ENCODE measurements at regions not wholly inside any gene's neighbourhood (a gene's known extent, or its start where the extent isn't known, plus 50 kb on each side); places are given as distances from the start of the nearest gene placed in this dataset.
"Not testable (repeated sequence)": the region's sequence is repeated elsewhere in the genome, so short reads cannot be mapped to it uniquely, and the experiment has no call there.

GRCh38 chr22:49704345-49705215 lies 123.1 kb downstream of the BRD1 start:
- DNase-seq (no peak), ATAC-seq (replicated peaks in 1 of 2) (no peak)
- H3K27me3 Mint-ChIP-seq (ENCODE audit: low read depth): peaks cover 14% of the 10 kb centered on the region
- H3K36me3 Mint-ChIP-seq (ENCODE audit: insufficient read depth in 2 of 2): peaks cover 1 to 2% of the 10 kb centered on the region in 2 donors
- H3K27ac Mint-ChIP-seq: no peak overlapping the region
- H3K9me3 Mint-ChIP-seq: peaks cover 2% of the 10 kb centered on the region in 2 donors
- peaks cover 11% of the 10 kb centered on the region for H3K4me1 Mint-ChIP-seq (ENCODE audit: low read depth)
- no peak overlapping the region for H3K4me3 Mint-ChIP-seq

DNA sequence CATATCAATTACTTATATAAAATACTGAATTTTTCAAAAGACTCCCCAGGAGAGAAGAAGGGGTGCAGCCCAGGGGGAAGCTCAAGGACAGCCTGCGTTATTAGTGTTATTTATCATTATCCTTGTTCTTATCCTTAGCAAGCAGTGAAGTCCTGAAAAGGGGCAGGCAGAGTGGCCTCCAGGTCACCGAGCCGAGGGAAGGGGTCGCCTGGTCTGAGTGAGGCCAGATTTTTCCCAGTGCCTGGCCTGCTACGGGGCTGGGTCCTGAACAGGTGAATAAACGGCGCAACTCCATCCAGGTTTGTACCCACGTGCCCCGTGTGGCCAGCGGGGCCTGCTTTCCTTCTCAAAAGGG lies 123.7 kb downstream of the BRD1 start:
- Mint-ChIP-seq H3K36me3 (ENCODE audit: insufficient read depth in 2 of 2) (peaks cover 1 to 2% of the 10 kb centered on the region in 2 donors), H3K4me1 (ENCODE audit: low read depth) (peaks cover 11% of the 10 kb centered on the region), H3K9me3 (peaks cover 2% of the 10 kb centered on the region in 2 donors), H3K4me3 (no peak overlapping the region), H3K27me3 (ENCODE audit: low read depth) (peaks cover 13% of the 10 kb centered on the region), H3K27ac (no peak overlapping the region)
- DNase-seq: no peak
- no peak for ATAC-seq (replicated peaks in 1 of 2)

GRCh38 chr22:49703505-49703904 lies 124.2 kb downstream of the BRD1 start:
- peaks cover 1 to 2% of the 10 kb centered on the region in 2 donors for H3K36me3 Mint-ChIP-seq (ENCODE audit: insufficient read depth in 2 of 2)
- DNase-seq (no peak), ATAC-seq (replicated peaks in 1 of 2) (no peak)
- H3K27me3 Mint-ChIP-seq (ENCODE audit: low read depth): peaks cover 13% of the 10 kb centered on the region
- H3K9me3 Mint-ChIP-seq: peaks cover 2% of the 10 kb centered on the region in 2 donors
- no peak overlapping the region for H3K27ac Mint-ChIP-seq
- H3K4me1 Mint-ChIP-seq (ENCODE audit: low read depth): peaks cover 11% of the 10 kb centered on the region
- H3K4me3 Mint-ChIP-seq: no peak overlapping the region

DNA sequence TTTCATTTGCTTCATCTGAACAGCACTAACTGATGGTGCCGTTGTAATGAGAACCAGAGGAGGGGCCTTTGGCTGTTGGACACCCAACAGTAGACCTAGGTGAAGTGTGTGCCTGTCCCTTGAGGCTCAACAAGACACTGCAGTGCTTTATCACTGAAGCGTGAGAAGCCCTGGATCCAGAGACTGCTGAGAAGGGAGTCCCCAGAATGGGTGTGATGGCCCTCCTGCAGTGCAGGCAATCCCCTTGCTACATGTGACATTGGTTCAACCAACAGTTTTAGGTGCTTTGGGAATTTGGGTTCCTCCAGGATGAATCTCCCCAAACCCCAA lies 125.6 kb downstream of the BRD1 start:
- Mint-ChIP-seq H3K9me3 (peaks cover 4 to 6% of the 10 kb centered on the region in 2 donors), H3K36me3 (ENCODE audit: insufficient read depth in 2 of 2) (peaks cover 1 to 2% of the 10 kb centered on the region in 2 donors), H3K4me1 (ENCODE audit: low read depth) (peaks cover 11% of the 10 kb centered on the region), H3K27ac (no peak overlapping the region), H3K4me3 (no peak overlapping the region), H3K27me3 (ENCODE audit: low read depth) (peaks cover 13% of the 10 kb centered on the region)
- no peak for DNase-seq
- no peak for ATAC-seq (replicated peaks in 1 of 2)

GRCh38 chr22:49701380-49702067 lies 126.1 kb downstream of the BRD1 start:
- no peak for ATAC-seq (replicated peaks in 1 of 2)
- Mint-ChIP-seq H3K9me3 (peaks cover 5 to 6% of the 10 kb centered on the region in 2 donors), H3K4me3 (no peak overlapping the region), H3K27ac (no peak overlapping the region), H3K36me3 (ENCODE audit: insufficient read depth in 2 of 2) (peaks cover 1 to 2% of the 10 kb centered on the region in 2 donors), H3K27me3 (ENCODE audit: low read depth) (peaks cover 13% of the 10 kb centered on the region), H3K4me1 (ENCODE audit: low read depth) (peaks cover 11% of the 10 kb centered on the region)
- DNase-seq: no peak

DNA sequence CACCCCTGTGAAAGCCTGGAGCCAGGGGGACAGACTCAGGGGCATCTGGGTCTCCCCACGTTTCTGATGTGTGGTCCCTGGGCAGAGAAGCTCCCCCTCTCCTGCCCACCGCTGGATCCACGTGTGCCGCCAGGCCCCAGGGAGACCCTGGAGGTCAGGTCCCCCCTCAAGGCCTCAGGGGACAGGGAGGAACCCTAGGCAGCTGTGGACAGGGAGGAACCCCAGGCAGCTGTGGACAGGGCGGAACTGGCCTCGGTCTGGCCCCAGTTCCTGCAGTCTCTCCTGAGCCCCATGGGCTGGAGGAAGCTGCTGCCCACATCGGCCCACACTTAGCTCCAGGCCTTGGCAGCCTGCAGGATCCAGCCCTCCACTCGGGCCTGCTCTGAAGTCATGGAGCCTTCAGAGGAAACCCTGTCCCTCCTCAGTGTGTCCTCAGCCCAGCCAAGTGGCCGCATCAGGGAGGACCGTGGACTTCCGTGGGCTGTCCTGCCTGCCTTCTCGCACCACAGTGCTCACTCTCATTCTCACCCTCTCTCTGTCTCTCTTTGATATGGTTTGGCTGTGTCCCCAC lies 127.7 kb downstream of the BRD1 start:
- H3K27ac Mint-ChIP-seq: no peak overlapping the region
- H3K36me3 Mint-ChIP-seq (ENCODE audit: insufficient read depth in 2 of 2): peaks cover 5 to 6% of the 10 kb centered on the region in 2 donors
- DNase-seq (no peak), ATAC-seq (replicated peaks in 1 of 2) (no peak)
- H3K27me3 Mint-ChIP-seq (ENCODE audit: low read depth): peaks cover 6% of the 10 kb centered on the region
- no peak overlapping the region for H3K4me3 Mint-ChIP-seq
- H3K9me3 Mint-ChIP-seq: peaks cover 8 to 10% of the 10 kb centered on the region in 2 donors
- H3K4me1 Mint-ChIP-seq (ENCODE audit: low read depth): peaks cover 1% of the 10 kb centered on the region

- Mint-ChIP-seq H3K36me3 (ENCODE audit: insufficient read depth in 2 of 2) (peaks cover 5 to 6% of the 10 kb centered on the region in 2 donors), H3K4me1 (ENCODE audit: low read depth) (no peaks in the 10 kb centered on the region), H3K27me3 (ENCODE audit: low read depth) (peaks cover 6% of the 10 kb centered on the region), H3K9me3 (peaks cover 8 to 10% of the 10 kb centered on the region in 2 donors), H3K4me3 (no peak overlapping the region), H3K27ac (no peak overlapping the region)
- no peak for DNase-seq
- no peak for ATAC-seq (replicated peaks in 1 of 2)
Measured at GRCh38 chr22:49699476-49699875, 128.2 kb downstream of the BRD1 start.

GRCh38 chr22:49698616-49699015 lies 129.1 kb downstream of the BRD1 start:
- not testable (repeated sequence) for H3K27me3 Mint-ChIP-seq (ENCODE audit: low read depth); H3K27ac Mint-ChIP-seq; H3K4me1 Mint-ChIP-seq (ENCODE audit: low read depth); ATAC-seq (replicated peaks in 1 of 2); H3K36me3 Mint-ChIP-seq (ENCODE audit: insufficient read depth in 2 of 2); DNase-seq; H3K9me3 Mint-ChIP-seq; H3K4me3 Mint-ChIP-seq

DNA sequence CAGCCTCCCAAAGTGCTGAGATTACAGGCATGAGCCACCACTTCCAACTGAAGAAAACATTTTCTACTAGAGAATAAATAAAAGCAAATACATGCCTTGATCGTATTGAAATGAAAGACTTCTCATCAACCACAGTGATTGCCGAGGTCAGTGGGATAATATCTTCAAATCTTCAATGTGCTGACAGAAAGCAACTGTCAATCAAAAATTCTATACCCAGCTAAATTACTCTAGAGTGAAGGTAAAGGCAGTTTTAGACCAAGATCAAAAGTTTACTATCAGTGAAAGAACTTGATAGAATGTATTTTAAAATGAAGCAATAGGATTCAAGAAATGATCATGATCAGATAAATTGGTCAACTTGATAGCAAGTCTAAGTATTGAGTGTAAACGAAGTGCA lies 130.6 kb downstream of the BRD1 start:
- Mint-ChIP-seq H3K4me1 (ENCODE audit: low read depth) (no peaks in the 10 kb centered on the region), H3K9me3 (peaks cover 8 to 10% of the 10 kb centered on the region in 2 donors), H3K36me3 (ENCODE audit: insufficient read depth in 2 of 2) (peaks cover 5 to 6% of the 10 kb centered on the region in 2 donors), H3K4me3 (no peak overlapping the region), H3K27me3 (ENCODE audit: low read depth) (no peaks in the 10 kb centered on the region), H3K27ac (no peak overlapping the region)
- ATAC-seq (replicated peaks in 1 of 2): no peak
- DNase-seq: no peak

- Mint-ChIP-seq H3K27ac (no peak overlapping the region), H3K27me3 (ENCODE audit: low read depth) (no peaks in the 10 kb centered on the region), H3K9me3 (peaks cover 7 to 8% of the 10 kb centered on the region in 2 donors), H3K4me1 (ENCODE audit: low read depth) (no peaks in the 10 kb centered on the region), H3K4me3 (no peak overlapping the region), H3K36me3 (ENCODE audit: insufficient read depth in 2 of 2) (peaks cover 3 to 5% of the 10 kb centered on the region in 2 donors)
- ATAC-seq (replicated peaks in 1 of 2): no peak
- no peak for DNase-seq
Measured at GRCh38 chr22:49694462-49695260, 133.0 kb downstream of the BRD1 start.

DNA sequence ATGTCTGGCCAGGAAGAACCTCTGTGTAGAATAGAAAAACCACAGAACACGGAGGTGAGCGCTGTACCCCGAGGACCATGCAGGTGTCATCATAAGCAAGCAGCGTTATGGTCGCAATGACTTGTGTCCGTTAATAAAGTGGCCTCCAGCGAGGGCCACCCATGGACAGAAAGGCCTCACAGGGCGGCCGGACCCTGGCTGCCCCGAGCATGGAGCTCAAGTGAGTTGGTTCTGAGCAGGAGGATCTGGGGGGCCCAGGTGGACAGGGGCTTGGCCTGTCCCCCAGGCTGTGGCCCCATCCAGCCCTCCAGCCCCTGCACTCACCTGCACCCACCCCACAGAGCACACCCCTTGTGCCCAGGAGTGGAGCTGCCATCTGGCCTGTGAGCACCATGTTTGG lies 133.8 kb downstream of the BRD1 start:
- no peak overlapping the region for H3K4me3 Mint-ChIP-seq
- no peak overlapping the region for H3K27ac Mint-ChIP-seq
- no peaks in the 10 kb centered on the region for H3K27me3 Mint-ChIP-seq (ENCODE audit: low read depth)
- peaks cover 7 to 8% of the 10 kb centered on the region in 2 donors for H3K9me3 Mint-ChIP-seq
- peaks cover 3 to 5% of the 10 kb centered on the region in 2 donors for H3K36me3 Mint-ChIP-seq (ENCODE audit: insufficient read depth in 2 of 2)
- H3K4me1 Mint-ChIP-seq (ENCODE audit: low read depth): no peaks in the 10 kb centered on the region
- ATAC-seq (replicated peaks in 1 of 2) (no peak), DNase-seq (no peak)

GRCh38 chr22:49693416-49693815 lies 134.3 kb downstream of the BRD1 start:
- Mint-ChIP-seq H3K4me1 (ENCODE audit: low read depth) (no peaks in the 10 kb centered on the region), H3K27ac (no peak overlapping the region), H3K4me3 (no peak overlapping the region), H3K27me3 (ENCODE audit: low read depth) (no peaks in the 10 kb centered on the region), H3K36me3 (ENCODE audit: insufficient read depth in 2 of 2) (peaks cover 3 to 5% of the 10 kb centered on the region in 2 donors), H3K9me3 (peaks cover 7 to 8% of the 10 kb centered on the region in 2 donors)
- ATAC-seq (replicated peaks in 1 of 2) (no peak), DNase-seq (no peak)
